ENCODE measurements at regions not wholly inside any gene's neighbourhood (a gene's known extent, or its start where the extent isn't known, plus 50 kb on each side); places are given as distances from the start of the nearest gene placed in this dataset.

DNA sequence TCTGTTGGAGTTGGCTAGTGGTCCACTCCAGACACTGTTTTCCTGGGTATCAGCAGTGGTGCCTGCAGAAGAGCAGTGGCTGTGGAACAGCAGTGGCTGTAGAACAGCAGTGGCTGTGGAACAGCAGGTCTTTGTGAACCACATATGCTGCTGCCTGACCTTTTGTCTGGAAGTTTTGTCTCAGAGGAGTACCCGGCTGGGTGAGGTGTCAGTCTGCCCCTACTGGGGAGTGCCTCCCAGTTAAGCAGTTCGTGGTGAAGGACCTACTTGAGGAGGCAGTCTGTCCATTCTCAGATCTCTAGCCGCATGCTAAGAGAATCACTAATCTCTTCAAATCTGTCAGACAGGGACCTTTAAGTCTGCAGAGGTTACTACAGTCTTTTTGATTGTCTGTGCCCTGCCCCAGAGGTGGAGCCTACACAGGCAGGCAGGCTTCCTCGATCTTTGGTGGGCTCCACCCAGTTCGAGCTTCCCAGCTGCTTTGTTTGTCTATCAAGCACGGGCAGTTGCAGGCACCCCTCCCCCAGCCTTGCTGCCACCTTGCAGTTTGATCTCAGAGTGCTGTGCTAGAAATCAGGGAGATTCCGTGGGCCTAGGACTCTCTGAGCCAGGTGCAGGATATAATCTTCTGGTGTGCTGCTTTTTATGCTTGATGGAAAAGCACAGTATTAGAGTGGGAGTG is 89.1 kb upstream of the TRIM48 start:
- DNase-seq, result peak; percentile 1

Data from NCI-H2171 treated with DMSO at 0.1 percent for 48 hours (cell line).